Activated T-cell treated with anti-CD3 and anti-CD28 coated beads, Interleukin-2, amount 50 U/mL, for 24 hours (primary cell): ENCODE measurements at regions not wholly inside any gene's neighbourhood (a gene's known extent, or its start where the extent isn't known, plus 50 kb on each side); places are given as distances from the start of the nearest gene placed in this dataset.

ENCODE experiments used
- DNase-seq: peaks from one replicate; pipeline ENCODE4 v3.0.0-alpha.2; 2020
- H3K27ac Mint-ChIP-seq: 2 replicates; pipeline ENCODE4 v1.8.0; 2020; ENCODE audit warnings: mild to moderate bottlenecking, mixed read lengths
- H3K27me3 Mint-ChIP-seq: 2 replicates; pipeline ENCODE4 v1.8.0; 2020; ENCODE audit warnings: mixed read lengths
- H3K36me3 Mint-ChIP-seq: 2 replicates; pipeline ENCODE4 v1.8.0; 2020; ENCODE audit warnings: low read depth, mixed read lengths
- H3K4me1 Mint-ChIP-seq: 2 replicates; pipeline ENCODE4 v1.8.0; 2020; ENCODE audit warnings: low read depth, mixed read lengths
- H3K4me3 Mint-ChIP-seq: 2 replicates; pipeline ENCODE4 v1.8.0; 2020; ENCODE audit warnings: mild to moderate bottlenecking, moderate library complexity, mixed read lengths
- H3K9me3 Mint-ChIP-seq: 2 replicates; pipeline ENCODE4 v1.8.0; 2020; ENCODE audit warnings: mixed read lengths

DNA sequence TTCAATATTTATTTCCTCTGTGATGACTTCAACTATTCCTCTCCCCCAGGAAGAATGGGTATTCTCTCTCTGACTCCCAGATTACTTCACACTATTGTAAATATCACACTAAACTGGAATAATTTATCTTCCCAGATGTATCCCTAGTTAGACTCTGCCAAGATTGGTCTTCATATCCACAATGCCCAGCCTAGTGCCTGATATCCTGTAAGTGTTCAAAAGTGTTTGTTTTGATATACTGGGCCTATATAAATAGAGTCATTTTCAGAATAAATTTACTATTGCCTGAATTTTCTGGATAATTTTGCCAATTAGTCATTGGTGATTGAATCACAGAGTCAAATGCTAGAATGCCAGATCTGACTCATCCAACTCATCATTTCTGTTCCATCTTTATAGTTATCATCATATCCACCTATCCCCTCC lies 143.7 kb upstream of the TNC start:
- Mint-ChIP-seq H3K9me3 (no peaks in the 10 kb centered on the region), H3K4me3 (no peak overlapping the region), H3K36me3 (no peaks in the 10 kb centered on the region), H3K4me1 (no peaks in the 10 kb centered on the region), H3K27ac (no peak overlapping the region), H3K27me3 (peaks cover 9% of the 10 kb centered on the region)
- DNase-seq = no peak

DNA sequence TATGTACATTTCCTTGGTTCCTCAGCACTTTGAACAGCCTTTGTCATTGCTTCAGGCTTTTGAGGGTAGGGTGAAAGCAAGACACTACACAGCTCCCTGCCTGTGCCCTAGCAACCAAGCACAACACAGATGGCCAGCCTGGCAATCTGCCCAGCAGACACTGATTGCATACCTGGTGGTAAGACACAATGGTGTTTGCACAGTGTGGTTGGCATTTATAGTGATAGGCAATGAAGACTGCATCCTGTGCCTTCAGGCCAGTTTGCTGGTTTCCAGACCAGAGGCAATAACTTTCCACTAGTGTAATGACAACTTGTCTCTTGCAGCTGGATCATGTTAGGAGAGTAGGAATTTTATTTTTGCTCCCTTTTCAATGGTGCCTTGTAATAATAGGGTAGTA lies 144.5 kb upstream of the TNC start:
- H3K36me3 Mint-ChIP-seq = no peaks in the 10 kb centered on the region
- H3K4me3 Mint-ChIP-seq = no peak overlapping the region
- DNase-seq = no peak
- peaks cover 4% of the 10 kb centered on the region for H3K27me3 Mint-ChIP-seq
- H3K9me3 Mint-ChIP-seq = no peaks in the 10 kb centered on the region
- no peaks in the 10 kb centered on the region for H3K4me1 Mint-ChIP-seq
- H3K27ac Mint-ChIP-seq = no peak overlapping the region

DNA sequence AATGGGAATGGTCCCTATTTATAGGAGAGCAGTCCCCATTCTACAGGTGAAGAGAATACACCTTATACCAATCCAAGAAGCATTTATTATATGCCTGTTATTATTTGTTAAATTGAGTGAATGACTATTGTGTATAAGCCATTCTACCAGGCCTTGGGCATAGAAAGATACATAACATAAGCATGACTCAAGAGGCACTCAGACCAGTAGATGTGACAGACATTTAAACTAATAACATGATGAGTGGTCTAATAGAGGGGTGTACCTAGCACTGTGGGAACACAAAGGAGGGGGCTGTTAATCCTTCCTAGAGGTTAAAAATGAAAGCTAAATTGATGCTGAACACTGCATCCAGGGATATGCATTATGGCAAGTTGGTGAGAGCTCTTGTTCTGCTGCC lies 145.0 kb upstream of the TNC start:
- Mint-ChIP-seq H3K27ac (no peak overlapping the region), H3K36me3 (no peaks in the 10 kb centered on the region), H3K4me1 (no peaks in the 10 kb centered on the region), H3K9me3 (no peaks in the 10 kb centered on the region), H3K27me3 (peaks cover 4% of the 10 kb centered on the region), H3K4me3 (no peak overlapping the region)
- no peak for DNase-seq

DNA sequence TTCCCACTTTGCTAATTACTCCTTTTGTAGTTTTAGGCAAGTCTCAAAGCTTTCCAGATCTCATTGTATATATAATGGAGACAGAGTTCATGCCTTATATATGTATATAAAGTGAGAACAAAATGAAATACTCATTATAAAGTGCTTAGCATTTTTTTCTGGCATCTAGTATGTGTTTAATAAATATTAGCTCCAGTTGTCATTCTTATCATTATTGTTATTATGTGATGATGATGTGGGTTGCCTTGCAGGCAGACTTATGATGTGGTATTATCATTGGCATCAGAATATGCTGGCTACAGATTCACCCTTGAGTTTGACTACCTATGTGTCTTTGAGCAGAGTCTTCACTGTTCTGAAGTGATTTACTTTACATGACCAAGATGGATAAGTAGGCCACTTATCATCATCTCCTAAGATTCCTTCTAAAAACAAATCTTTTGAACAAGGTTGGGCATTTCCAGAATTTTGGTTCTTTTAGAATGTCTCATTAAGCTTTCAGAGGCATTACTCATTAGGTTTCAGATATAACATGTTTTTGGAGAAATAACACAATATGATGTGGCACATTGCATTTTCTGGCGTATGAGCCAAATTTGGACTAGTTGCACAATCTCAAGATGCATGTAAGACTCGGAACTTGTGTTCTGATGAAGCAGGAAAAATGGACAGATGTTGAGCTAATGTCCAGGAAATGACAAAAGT lies 145.6 kb upstream of the TNC start:
- Mint-ChIP-seq H3K27me3 (peaks cover 4% of the 10 kb centered on the region), H3K4me1 (no peaks in the 10 kb centered on the region), H3K4me3 (no peak overlapping the region), H3K9me3 (no peaks in the 10 kb centered on the region), H3K27ac (no peak overlapping the region), H3K36me3 (no peaks in the 10 kb centered on the region)
- DNase-seq = no peak

DNA sequence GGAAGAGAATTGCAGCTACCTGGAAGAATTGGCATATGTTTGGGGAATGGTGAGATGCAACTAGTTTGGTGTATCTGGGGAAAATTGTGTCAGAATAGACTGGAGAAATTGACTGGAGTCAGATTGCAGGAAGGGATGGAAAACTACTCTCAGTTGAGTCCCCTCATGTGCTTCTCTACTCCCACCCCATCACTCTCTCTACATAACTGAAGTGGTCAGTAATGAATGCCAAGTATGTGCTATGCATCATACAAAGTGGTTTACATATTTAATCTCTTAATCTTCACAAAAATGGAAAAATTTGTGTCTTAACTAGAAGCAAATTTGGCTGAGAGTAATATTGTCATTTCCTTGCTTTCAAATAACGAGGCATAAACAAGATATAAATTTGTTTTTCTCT lies 146.4 kb upstream of the TNC start:
- Mint-ChIP-seq H3K27me3 (peaks cover 4% of the 10 kb centered on the region), H3K4me3 (no peak overlapping the region), H3K4me1 (no peaks in the 10 kb centered on the region), H3K9me3 (no peaks in the 10 kb centered on the region), H3K36me3 (no peaks in the 10 kb centered on the region), H3K27ac (no peak overlapping the region)
- DNase-seq = no peak

DNA sequence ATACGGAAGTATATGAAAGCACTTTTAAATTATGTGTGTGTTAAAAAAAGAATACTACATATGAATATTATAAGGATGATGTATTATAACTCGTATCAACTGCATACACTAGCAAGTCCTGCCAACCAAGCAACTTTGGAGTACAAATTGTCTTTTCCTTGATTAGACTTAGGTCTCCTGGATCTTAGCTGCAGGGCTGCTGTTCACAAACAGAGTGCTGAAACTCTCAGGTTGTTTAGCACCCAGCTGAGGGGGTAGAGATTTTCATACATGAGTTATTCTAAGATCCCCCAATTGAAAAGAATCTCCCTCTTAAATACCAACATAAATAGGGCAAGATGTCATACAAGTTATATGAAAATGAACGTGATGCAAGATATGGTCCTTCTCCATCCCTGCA lies 149.8 kb upstream of the TNC start:
- DNase-seq = no peak
- Mint-ChIP-seq H3K9me3 (no peaks in the 10 kb centered on the region), H3K27me3 (peaks cover 4% of the 10 kb centered on the region), H3K36me3 (no peaks in the 10 kb centered on the region), H3K4me3 (no peak overlapping the region), H3K4me1 (no peaks in the 10 kb centered on the region), H3K27ac (no peak overlapping the region)

DNA sequence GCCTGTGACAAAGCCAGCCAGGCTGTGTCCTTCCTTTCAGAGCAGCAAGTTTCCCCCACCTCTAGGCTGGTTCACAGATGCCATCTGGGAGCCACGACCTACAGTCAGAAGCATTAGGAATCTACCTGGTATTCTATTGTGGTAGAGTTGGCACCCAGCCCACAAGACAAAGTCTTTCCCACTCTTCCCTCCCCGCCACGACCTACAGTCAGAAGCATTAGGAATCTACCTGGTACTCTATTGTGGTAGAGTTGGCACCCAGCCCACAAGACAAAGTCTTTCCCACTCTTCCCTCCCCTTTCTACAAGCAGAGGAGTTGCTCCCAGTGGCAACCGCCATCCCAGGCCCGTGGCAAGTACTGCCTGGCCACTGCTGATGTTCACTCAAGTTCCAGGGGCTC lies 157.8 kb upstream of the TNC start:
- Mint-ChIP-seq H3K27ac (no peak overlapping the region), H3K9me3 (no peaks in the 10 kb centered on the region), H3K4me3 (no peak overlapping the region), H3K36me3 (no peaks in the 10 kb centered on the region), H3K4me1 (no peaks in the 10 kb centered on the region), H3K27me3 (peaks cover 22% of the 10 kb centered on the region)
- DNase-seq = no peak

DNA sequence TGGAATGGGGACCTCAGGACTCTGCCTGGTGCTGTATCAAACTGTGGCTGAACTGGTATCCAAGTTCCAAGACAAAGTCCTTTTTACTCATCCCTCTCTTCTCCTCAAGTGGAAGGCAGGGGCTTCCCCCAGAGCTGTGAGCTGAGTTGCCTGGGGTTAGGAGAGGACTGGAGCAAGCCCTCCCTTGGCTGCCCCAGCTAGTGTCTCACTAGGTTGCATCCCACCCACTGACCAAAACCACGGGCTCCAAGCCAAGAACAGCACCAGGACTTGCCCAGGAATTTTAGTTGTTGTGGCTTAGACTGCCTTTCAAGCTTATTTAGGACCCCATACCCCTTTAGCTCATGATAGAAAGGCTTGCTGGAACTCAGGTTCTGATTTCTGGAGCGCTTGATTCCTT lies 158.7 kb upstream of the TNC start:
- no peak overlapping the region for H3K27ac Mint-ChIP-seq
- no peak for DNase-seq

DNA sequence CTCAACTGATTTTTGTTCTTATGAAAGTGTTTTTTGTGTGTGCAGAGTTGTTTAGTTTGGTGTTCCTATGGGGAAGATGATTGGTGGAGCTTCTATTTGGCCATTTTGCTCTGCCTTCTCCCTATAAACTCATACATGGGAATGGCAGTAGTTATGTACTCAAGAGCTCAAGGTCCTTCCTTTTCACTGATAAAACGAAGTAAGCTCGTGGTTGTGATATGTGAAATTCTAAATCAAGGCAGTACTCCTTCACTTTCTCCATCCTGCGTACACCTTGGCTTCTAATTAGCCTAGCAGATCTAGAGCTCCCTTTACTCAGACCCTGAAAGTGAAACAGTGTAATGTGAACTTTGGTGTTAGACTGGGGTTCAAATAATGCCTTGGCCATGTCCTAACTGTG lies 159.3 kb upstream of the TNC start:
- Mint-ChIP-seq H3K27me3 (peaks cover 30% of the 10 kb centered on the region), H3K9me3 (no peaks in the 10 kb centered on the region), H3K4me3 (no peak overlapping the region), H3K27ac (no peak overlapping the region), H3K36me3 (no peaks in the 10 kb centered on the region), H3K4me1 (no peaks in the 10 kb centered on the region)
- no peak for DNase-seq

More for the DNA sequence above, 158.7 kb upstream of the TNC start:
- Mint-ChIP-seq H3K4me1 (no peaks in the 10 kb centered on the region), H3K27me3 (peaks cover 25% of the 10 kb centered on the region), H3K4me3 (no peak overlapping the region), H3K36me3 (no peaks in the 10 kb centered on the region), H3K9me3 (no peaks in the 10 kb centered on the region)

DNA sequence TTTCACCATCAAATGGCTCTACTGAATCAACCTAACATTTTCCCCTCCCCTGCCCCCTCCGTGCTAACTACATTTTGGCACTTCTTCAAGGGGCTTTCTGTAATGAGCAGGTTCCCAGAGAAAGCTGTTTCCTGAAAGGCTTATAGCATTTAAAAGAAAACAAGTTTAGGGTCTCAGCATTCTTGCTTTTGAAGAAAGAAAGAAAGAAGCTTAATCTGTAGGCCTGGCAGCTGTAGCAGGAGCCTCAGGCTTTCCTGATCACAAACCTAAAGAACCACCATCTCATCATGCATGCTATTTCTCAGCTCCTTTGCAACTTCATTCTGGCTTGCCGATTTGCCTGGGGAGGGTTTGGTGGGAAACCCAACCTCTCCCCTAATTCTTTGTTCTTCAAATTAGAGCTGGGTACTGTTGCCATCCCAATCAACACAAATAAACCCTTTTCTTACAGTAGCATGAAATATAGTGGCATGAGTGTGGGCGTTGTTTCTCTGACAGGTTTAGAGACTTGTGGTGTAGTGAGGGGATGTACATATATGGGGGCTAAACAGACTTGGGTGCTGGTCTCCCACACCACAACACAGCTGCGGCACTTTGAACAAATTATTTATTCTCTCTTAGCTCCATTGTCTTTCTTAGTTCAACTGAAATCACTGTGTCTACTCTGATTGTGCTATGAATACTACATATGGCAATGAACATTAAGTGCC lies 160.5 kb upstream of the TNC start:
- no peaks in the 10 kb centered on the region for H3K36me3 Mint-ChIP-seq
- DNase-seq = no peak
- no peaks in the 10 kb centered on the region for H3K9me3 Mint-ChIP-seq
- H3K27me3 Mint-ChIP-seq = peaks cover 30% of the 10 kb centered on the region
- H3K4me3 Mint-ChIP-seq = no peak overlapping the region
- H3K4me1 Mint-ChIP-seq = no peaks in the 10 kb centered on the region
- no peak overlapping the region for H3K27ac Mint-ChIP-seq

DNA sequence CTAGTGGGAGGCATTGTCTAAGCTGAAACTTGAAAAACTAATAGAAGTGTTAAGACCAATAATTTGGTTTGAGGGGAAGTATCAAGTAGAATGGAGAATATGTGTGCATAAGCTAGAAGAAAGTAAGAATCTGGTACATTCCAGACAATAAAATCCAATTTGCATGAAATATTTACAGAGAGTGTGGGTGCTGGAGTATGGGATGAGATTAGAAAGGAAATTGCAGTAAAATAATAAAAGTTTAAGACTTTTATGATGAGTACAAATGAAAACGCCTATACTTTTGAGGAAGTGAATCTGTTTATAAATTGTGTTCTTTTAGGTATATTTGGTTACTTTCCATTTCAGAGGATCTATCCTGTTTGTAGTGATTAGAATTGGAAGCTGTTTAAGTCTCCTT lies 165.4 kb upstream of the TNC start:
- Mint-ChIP-seq H3K27me3 (peaks cover 39% of the 10 kb centered on the region), H3K4me1 (no peaks in the 10 kb centered on the region), H3K9me3 (no peaks in the 10 kb centered on the region), H3K4me3 (no peak overlapping the region), H3K36me3 (no peaks in the 10 kb centered on the region), H3K27ac (no peak overlapping the region)
- no peak for DNase-seq

DNA sequence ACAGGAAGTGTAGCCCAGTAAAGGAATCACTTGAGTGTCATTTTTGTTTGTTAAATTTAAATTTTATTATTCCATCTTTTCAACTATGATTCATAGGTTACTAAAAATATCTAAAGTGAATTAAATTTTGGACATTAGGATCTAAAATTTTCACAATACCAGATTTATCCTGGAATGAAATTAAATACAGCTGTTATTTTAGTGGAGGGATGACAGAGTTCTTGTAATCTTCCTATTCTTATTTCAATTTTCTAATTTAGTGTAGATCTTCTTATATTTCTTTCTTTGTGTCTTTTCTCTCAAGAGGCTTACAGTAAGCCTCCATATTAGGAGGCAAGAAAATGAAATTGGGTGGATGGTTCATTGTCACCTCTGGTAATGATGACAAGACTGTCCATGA lies 167.9 kb upstream of the TNC start:
- H3K27ac Mint-ChIP-seq = no peak overlapping the region
- H3K4me1 Mint-ChIP-seq = no peaks in the 10 kb centered on the region
- no peak overlapping the region for H3K4me3 Mint-ChIP-seq
- no peak for DNase-seq
- H3K9me3 Mint-ChIP-seq = no peaks in the 10 kb centered on the region
- H3K27me3 Mint-ChIP-seq = peaks cover 28% of the 10 kb centered on the region
- no peaks in the 10 kb centered on the region for H3K36me3 Mint-ChIP-seq

DNA sequence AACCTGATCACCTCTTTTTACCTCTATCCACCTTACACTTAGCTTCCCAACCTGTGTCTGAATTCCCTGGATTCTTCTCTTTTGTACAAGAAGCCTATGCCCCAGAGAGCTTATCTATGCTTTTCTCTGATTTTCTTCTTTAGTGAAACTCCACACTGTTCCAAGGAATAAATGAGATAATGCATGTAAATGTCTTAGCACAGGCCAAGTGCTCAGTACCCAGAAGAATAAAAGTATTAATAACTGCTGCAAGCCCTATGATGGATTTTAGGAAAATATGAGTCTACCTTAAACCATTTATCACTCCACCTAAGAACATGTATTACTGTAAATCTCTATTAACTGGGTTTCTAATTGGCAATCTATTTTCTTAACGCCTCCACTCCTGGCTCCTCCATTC lies 168.5 kb upstream of the TNC start:
- H3K36me3 Mint-ChIP-seq = no peaks in the 10 kb centered on the region
- no peak overlapping the region for H3K27ac Mint-ChIP-seq
- no peaks in the 10 kb centered on the region for H3K9me3 Mint-ChIP-seq
- H3K4me1 Mint-ChIP-seq = no peaks in the 10 kb centered on the region
- H3K27me3 Mint-ChIP-seq = peaks cover 27% of the 10 kb centered on the region
- DNase-seq = no peak
- H3K4me3 Mint-ChIP-seq = no peak overlapping the region

DNA sequence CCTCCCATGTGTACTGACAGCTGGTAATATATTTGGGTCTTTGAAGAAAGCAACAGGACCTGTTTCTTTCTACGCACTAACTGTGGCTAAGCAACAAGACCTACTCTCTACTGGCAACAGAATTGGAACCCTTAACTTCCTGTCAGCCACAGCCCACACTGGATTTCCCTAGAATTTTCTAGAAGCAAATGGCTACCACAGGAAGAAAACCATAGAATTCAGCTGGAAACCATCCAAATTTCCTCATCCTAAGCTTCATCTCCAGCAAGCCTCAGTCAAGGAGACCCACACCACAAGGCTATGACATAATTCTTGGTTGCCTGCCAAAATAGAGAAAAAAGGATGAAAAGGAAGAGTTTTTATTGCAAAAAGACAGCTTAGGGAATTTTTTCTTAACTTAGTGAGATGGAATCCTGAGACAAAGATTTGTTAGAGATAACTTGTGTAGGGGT lies 171.8 kb upstream of the TNC start:
- Mint-ChIP-seq H3K4me3 (no peak overlapping the region), H3K27ac (no peak overlapping the region), H3K36me3 (no peaks in the 10 kb centered on the region), H3K27me3 (peaks cover 17% of the 10 kb centered on the region), H3K9me3 (no peaks in the 10 kb centered on the region), H3K4me1 (no peaks in the 10 kb centered on the region)
- DNase-seq = no peak

DNA sequence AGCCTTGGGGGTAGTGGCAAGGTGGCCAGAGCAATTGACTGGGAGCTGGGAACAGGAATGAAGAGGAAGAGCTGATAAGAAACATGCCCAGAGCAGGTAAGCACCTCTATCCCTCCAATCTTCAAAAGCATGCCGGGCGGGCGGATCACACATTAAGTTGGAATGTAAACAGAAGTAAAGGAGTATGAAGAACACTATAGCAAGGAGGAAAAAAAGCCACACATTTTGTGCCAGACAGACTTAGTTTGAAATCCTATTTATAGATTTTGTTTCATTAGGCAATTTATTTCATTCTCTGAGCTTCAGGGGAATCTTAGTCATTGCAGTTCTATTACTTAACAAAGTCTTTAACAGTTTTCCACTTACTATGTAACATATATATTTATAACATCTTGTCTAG lies 173.9 kb upstream of the TNC start:
- no peak overlapping the region for H3K27ac Mint-ChIP-seq
- peaks cover 18% of the 10 kb centered on the region for H3K27me3 Mint-ChIP-seq
- DNase-seq = no peak
- no peaks in the 10 kb centered on the region for H3K4me1 Mint-ChIP-seq
- H3K4me3 Mint-ChIP-seq = no peak overlapping the region
- no peaks in the 10 kb centered on the region for H3K36me3 Mint-ChIP-seq
- H3K9me3 Mint-ChIP-seq = no peaks in the 10 kb centered on the region
